ENCODE measurements at regions not wholly inside any gene's neighbourhood (a gene's known extent, or its start where the extent isn't known, plus 50 kb on each side); places are given as distances from the start of the nearest gene placed in this dataset.

- TF ChIP-seq CTCF (IDR thresholded peaks at IDR 0.05) (no peak), POLR2A (IDR thresholded peaks at IDR 0.05) (no peak), EP300 (IDR thresholded peaks at IDR 0.05; ENCODE audit: low read depth) (no peak), POLR2AphosphoS5 (IDR thresholded peaks at IDR 0.05) (no peak)
These were observed 522.2 kb upstream of the CNTNAP5 start for GRCh38 chr2:123502931-123503330.
